SJCRH30 (cell line): ENCODE measurements at regions not wholly inside any gene's neighbourhood (a gene's known extent, or its start where the extent isn't known, plus 50 kb on each side); places are given as distances from the start of the nearest gene placed in this dataset.
"Not testable (repeated sequence)": the region's sequence is repeated elsewhere in the genome, so short reads cannot be mapped to it uniquely, and the experiment has no call there.

ENCODE experiments used
- DNase-seq, 2 experiments: peaks; one replicate each; pipeline ENCODE4 v3.0.0-alpha.2; 2015 to 2020
- H3K27ac ChIP-seq: fragments of 250-450 bp; sonication (Bioruptor Pico); 2 replicates; pipeline ENCODE4 v1.5.1; 2020; ENCODE audit warnings: mild to moderate bottlenecking, moderate library complexity
- H3K27me3 ChIP-seq: fragments of 250-450 bp; sonication (Bioruptor Pico); 2 replicates; pipeline ENCODE4 v1.5.1; 2020; ENCODE audit warnings: mild to moderate bottlenecking, moderate library complexity
- H3K36me3 ChIP-seq: fragments of 250-450 bp; sonication (Bioruptor Pico); 2 replicates; pipeline ENCODE4 v1.5.1; 2020; ENCODE audit warnings: mild to moderate bottlenecking, moderate library complexity
- H3K4me1 ChIP-seq: fragments of 250-450 bp; sonication (Bioruptor Pico); 2 replicates; pipeline ENCODE4 v1.5.1; 2020; ENCODE audit warnings: mild to moderate bottlenecking, moderate library complexity
- H3K4me3 ChIP-seq: fragments of 250-450 bp; sonication (Bioruptor Pico); 2 replicates; pipeline ENCODE4 v1.5.1; 2020; ENCODE audit warnings: mild to moderate bottlenecking, moderate library complexity
- H3K9me3 ChIP-seq: fragments of 250-450 bp; sonication (Bioruptor Pico); replicated peaks from 2 replicates; pipeline ENCODE4 v1.5.1; 2020; ENCODE audit warnings: mild to moderate bottlenecking, moderate library complexity

- no peak overlapping the region for H3K4me3 ChIP-seq
- no peak overlapping the region for H3K27ac ChIP-seq
- no peaks in the 10 kb centered on the region for H3K27me3 ChIP-seq
- H3K36me3 ChIP-seq, result no peaks in the 10 kb centered on the region
- no peaks in the 10 kb centered on the region for H3K9me3 ChIP-seq
- no peak for DNase-seq
- no peaks in the 10 kb centered on the region for H3K4me1 ChIP-seq
These were observed 1221.8 kb downstream of the TYW1 start for GRCh38 chr7:68218461-68218860.

GRCh38 chr7:68222311-68222710 is 1225.7 kb downstream of the TYW1 start:
- H3K27me3 ChIP-seq, result no peaks in the 10 kb centered on the region; the same call in 1 of the 2 replicates
- no peaks in the 10 kb centered on the region for H3K9me3 ChIP-seq
- no peak overlapping the region for H3K27ac ChIP-seq
- no peak for DNase-seq
- H3K36me3 ChIP-seq, result no peaks in the 10 kb centered on the region
- no peaks in the 10 kb centered on the region for H3K4me1 ChIP-seq
- no peak overlapping the region for H3K4me3 ChIP-seq

GRCh38 chr7:68224041-68224741 is 1227.6 kb downstream of the TYW1 start:
- Histone ChIP-seq H3K4me1 (no peaks in the 10 kb centered on the region), H3K36me3 (no peaks in the 10 kb centered on the region), H3K27ac (no peak overlapping the region), H3K4me3 (no peak overlapping the region), H3K9me3 (no peaks in the 10 kb centered on the region), H3K27me3 (no peaks in the 10 kb centered on the region; the same call in 1 of the 2 replicates)
- no peak for DNase-seq

- H3K27me3 ChIP-seq, DNase-seq, H3K4me1 ChIP-seq, H3K4me3 ChIP-seq, H3K9me3 ChIP-seq, H3K36me3 ChIP-seq, H3K27ac ChIP-seq: not testable (repeated sequence)
These were observed 1234.4 kb downstream of the TYW1 start for GRCh38 chr7:68231011-68231410.

GRCh38 chr7:68235937-68236336 is 1239.3 kb downstream of the TYW1 start:
- Histone ChIP-seq H3K4me3 (no peak overlapping the region), H3K36me3 (no peaks in the 10 kb centered on the region), H3K4me1 (no peaks in the 10 kb centered on the region), H3K27me3 (no peaks in the 10 kb centered on the region), H3K27ac (no peak overlapping the region), H3K9me3 (no peaks in the 10 kb centered on the region)
- DNase-seq, result no peak

- Histone ChIP-seq H3K27me3 (no peaks in the 10 kb centered on the region), H3K27ac (no peak overlapping the region), H3K4me1 (no peaks in the 10 kb centered on the region), H3K36me3 (no peaks in the 10 kb centered on the region), H3K9me3 (no peaks in the 10 kb centered on the region), H3K4me3 (no peak overlapping the region)
- no peak for DNase-seq
These were observed 1241.7 kb downstream of the TYW1 start for GRCh38 chr7:68238204-68238805.

GRCh38 chr7:68243128-68243527 is 1246.5 kb downstream of the TYW1 start:
- no peak overlapping the region for H3K4me3 ChIP-seq
- H3K9me3 ChIP-seq, result no peaks in the 10 kb centered on the region
- H3K4me1 ChIP-seq, result no peaks in the 10 kb centered on the region
- H3K27me3 ChIP-seq, result no peaks in the 10 kb centered on the region
- no peaks in the 10 kb centered on the region for H3K36me3 ChIP-seq
- no peak overlapping the region for H3K27ac ChIP-seq
- DNase-seq, result no peak

GRCh38 chr7:68244389-68244788 is 1247.8 kb downstream of the TYW1 start:
- Histone ChIP-seq H3K36me3 (no peaks in the 10 kb centered on the region), H3K4me3 (no peak overlapping the region), H3K27me3 (no peaks in the 10 kb centered on the region), H3K9me3 (0 out of 2 replicates have a peak, but pooled peaks cover 3% of the 10 kb centered on the region), H3K27ac (no peak overlapping the region), H3K4me1 (no peaks in the 10 kb centered on the region)
- no peak for DNase-seq

- Histone ChIP-seq H3K27ac (no peak overlapping the region), H3K4me1 (no peaks in the 10 kb centered on the region), H3K27me3 (no peaks in the 10 kb centered on the region), H3K9me3 (0 out of 2 replicates have a peak, but pooled peaks cover 3% of the 10 kb centered on the region), H3K36me3 (no peaks in the 10 kb centered on the region), H3K4me3 (no peak overlapping the region)
- DNase-seq, result no peak
These were observed 1249.1 kb downstream of the TYW1 start for GRCh38 chr7:68245688-68246087.

- Histone ChIP-seq H3K36me3 (no peaks in the 10 kb centered on the region), H3K4me3 (no peak overlapping the region), H3K4me1 (no peaks in the 10 kb centered on the region), H3K27ac (no peak overlapping the region), H3K27me3 (no peaks in the 10 kb centered on the region), H3K9me3 (0 out of 2 replicates have a peak, but pooled peaks cover 3% of the 10 kb centered on the region)
- DNase-seq, result no peak
These were observed 1249.6 kb downstream of the TYW1 start for GRCh38 chr7:68246189-68246633.

GRCh38 chr7:68247126-68247525 is 1250.5 kb downstream of the TYW1 start:
- Histone ChIP-seq H3K9me3 (0 out of 2 replicates have a peak, but pooled peaks cover 3% of the 10 kb centered on the region), H3K36me3 (no peaks in the 10 kb centered on the region), H3K4me3 (no peak overlapping the region), H3K27ac (no peak overlapping the region), H3K27me3 (no peaks in the 10 kb centered on the region), H3K4me1 (no peaks in the 10 kb centered on the region)
- no peak for DNase-seq

- no peaks in the 10 kb centered on the region for H3K27me3 ChIP-seq
- no peak overlapping the region for H3K27ac ChIP-seq
- no peak overlapping the region for H3K4me3 ChIP-seq
- H3K4me1 ChIP-seq, result no peaks in the 10 kb centered on the region
- DNase-seq, result no peak
- no peaks in the 10 kb centered on the region for H3K36me3 ChIP-seq
- H3K9me3 ChIP-seq, result 0 out of 2 replicates have a peak, but pooled peaks cover 3% of the 10 kb centered on the region
These were observed 1250.9 kb downstream of the TYW1 start for GRCh38 chr7:68247571-68247970.

GRCh38 chr7:68248973-68249372 is 1252.3 kb downstream of the TYW1 start:
- no peak for DNase-seq
- Histone ChIP-seq H3K27ac (no peak overlapping the region), H3K4me3 (no peak overlapping the region), H3K4me1 (no peaks in the 10 kb centered on the region), H3K36me3 (no peaks in the 10 kb centered on the region), H3K27me3 (no peaks in the 10 kb centered on the region), H3K9me3 (0 out of 2 replicates have a peak, but pooled peaks cover 3% of the 10 kb centered on the region)

GRCh38 chr7:68249611-68250010 is 1253.0 kb downstream of the TYW1 start:
- Histone ChIP-seq H3K4me1 (no peaks in the 10 kb centered on the region), H3K27me3 (no peaks in the 10 kb centered on the region), H3K9me3 (0 out of 2 replicates have a peak, but pooled peaks cover 3% of the 10 kb centered on the region), H3K4me3 (no peak overlapping the region), H3K27ac (no peak overlapping the region), H3K36me3 (no peaks in the 10 kb centered on the region)
- no peak for DNase-seq

- no peaks in the 10 kb centered on the region for H3K4me1 ChIP-seq
- H3K27me3 ChIP-seq, result no peaks in the 10 kb centered on the region
- no peak overlapping the region for H3K27ac ChIP-seq
- H3K36me3 ChIP-seq, result no peaks in the 10 kb centered on the region
- H3K4me3 ChIP-seq, result no peak overlapping the region
- no peak for DNase-seq
- H3K9me3 ChIP-seq, result 0 out of 2 replicates have a peak, but pooled peaks cover 3% of the 10 kb centered on the region
These were observed 1253.5 kb downstream of the TYW1 start for GRCh38 chr7:68250143-68250542.
